Activated CD4-positive, alpha-beta T cell treated with anti-CD3 and anti-CD28 coated beads, Interleukin-2, amount 50 U/mL, for 16 hours (primary cell): ENCODE measurements at regions not wholly inside any gene's neighbourhood (a gene's known extent, or its start where the extent isn't known, plus 50 kb on each side); places are given as distances from the start of the nearest gene placed in this dataset.
A peak's percentile ranks its signal among the peaks of the same experiment; 100 is the strongest.

Experiments
- DNase-seq: peaks from one replicate; pipeline ENCODE4 v3.0.0-alpha.2; 2020

- no peak for DNase-seq
These were observed 239.9 kb downstream of the PAX3 start for GRCh38 chr2:222058819-222059445.

DNA sequence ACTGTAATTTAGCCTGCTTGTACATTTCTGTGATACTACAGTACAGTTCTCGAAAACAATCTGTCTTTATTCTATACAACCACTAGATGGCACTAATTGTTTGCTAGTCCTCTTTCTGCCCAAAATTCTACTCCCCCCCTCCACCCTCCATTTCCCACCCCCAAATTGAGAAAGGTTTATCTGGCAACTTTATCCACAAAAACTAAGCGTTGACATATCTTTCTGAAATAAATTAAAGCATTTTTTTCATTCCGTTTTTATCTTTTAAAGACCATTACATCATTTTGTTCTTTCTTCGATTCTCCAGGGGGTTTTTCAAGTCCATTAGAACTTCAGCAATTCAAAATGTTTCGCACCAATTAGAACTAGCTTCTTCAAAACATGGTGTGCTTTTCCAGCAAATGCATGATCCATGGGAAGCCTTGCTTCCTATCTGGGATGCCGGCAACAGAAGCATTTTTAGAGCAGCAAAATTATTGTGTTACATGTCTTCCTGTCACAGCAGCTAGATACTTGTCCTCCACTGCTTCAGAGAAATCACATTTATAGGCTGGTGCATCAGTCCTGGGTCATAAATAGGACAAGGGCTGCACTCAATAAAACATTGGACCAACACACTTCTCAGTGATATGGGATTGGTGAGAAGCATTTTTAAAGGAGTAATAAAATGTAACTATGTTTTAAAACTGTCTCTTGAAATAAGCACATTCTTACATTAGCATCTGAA is 241.3 kb downstream of the PAX3 start:
- DNase-seq: peak; percentile 6

- no peak for DNase-seq
These were observed 243.5 kb downstream of the PAX3 start for GRCh38 chr2:222055328-222055727.

- no peak for DNase-seq
These were observed 244.0 kb downstream of the PAX3 start for GRCh38 chr2:222054813-222055212.

DNA sequence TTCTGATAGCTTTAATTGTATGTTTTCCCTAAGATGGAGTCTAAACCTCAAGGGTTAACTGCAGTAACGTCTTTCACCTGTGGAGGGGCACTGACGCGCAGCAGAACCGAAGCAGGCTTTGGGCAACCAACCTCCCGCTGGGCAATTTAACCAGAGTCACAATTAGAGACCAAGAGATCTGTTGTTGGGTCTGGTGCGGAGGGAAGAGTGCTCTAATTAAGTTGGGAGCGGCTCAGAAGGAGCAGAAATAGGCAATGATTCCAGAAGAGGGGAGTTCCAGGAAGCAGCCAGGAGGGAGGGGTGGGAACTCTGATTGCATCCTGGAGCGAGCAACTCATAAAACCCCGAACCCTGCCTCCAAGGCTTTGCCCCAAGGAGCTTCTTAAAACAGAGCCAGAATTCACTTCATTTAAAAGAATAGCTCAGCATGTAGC is 245.8 kb downstream of the PAX3 start:
- DNase-seq: no peak

DNA sequence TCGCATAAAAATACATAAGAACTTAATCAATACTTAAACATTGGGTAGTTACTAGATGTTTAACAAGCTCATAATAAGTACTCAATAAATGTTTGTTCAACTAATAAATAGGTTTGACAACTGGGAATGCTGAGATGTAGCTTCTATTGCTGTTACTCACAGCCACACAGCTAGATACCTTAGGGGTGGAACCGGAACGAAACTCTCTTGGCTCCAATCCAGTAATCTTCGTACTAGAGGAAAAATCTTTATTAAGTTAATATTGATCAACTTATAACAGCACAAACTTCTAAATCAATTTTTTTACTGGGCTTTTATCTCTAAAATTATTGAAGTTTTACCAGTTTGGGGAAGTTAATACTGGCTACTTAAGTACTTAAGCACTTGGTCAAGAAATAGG is 247.8 kb downstream of the PAX3 start:
- no peak for DNase-seq

- DNase-seq: no peak
These were observed 248.9 kb downstream of the PAX3 start for GRCh38 chr2:222049946-222050345.

GRCh38 chr2:222043897-222044296 is 254.9 kb downstream of the PAX3 start:
- DNase-seq: no peak

DNA sequence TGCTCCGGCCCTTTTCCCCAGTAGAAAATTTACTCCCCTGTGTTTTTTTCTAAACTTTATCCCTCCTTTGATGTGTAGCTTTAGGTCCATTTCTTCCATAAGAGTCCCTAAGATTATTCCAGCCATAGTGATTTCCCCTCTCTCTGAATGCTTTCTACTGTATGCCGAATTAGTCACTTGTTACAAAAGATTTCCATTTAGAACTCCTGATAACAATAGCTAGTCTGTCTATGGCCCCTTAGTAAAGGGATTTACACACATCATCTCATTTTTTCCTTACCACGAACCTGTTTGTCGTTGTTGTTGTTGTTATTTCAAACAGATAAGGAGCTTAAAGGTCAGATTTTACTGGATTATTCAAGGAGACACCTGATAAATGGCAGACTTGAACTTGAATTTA is 256.1 kb downstream of the PAX3 start:
- DNase-seq: no peak

DNA sequence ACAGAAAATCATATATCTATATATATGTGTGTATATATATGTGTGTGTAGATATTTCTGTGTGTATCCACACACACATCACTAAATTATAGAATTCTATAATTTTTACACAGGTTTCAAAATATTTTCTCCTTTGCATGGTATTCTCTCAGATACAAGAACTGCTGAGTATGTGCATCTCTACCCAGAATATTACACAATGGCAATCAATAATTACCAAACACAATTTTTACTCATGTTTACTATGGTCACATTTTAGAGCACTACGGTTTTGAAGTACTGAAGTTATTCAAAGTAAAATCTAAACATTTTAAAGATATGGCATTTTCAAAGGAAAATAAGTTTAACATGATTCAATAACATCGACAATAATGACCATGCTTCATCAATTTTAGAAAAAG is 258.5 kb downstream of the PAX3 start:
- DNase-seq: no peak

GRCh38 chr2:222039821-222040220 is 259.0 kb downstream of the PAX3 start:
- no peak for DNase-seq

- DNase-seq: no peak
These were observed 260.6 kb downstream of the PAX3 start for GRCh38 chr2:222038067-222038802.

DNA sequence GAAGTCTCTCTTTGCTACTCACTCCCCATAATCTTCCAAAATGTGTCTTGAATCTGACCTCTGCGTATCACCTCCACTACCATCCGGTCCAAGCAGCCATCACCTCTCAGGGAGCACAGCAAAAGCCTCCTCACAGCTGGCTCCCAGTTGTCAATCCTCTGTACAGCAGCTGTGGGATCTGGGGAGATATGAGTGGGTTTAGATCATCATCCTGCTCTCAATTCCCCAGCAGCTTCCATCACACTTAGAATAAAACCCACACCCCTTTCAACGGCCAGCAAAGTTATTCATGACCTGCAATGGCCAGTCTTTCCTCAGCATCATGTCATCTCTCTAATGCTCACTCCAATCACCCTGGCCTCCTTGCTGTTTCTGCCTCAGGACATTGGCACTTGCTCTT is 261.6 kb downstream of the PAX3 start:
- DNase-seq: no peak

DNA sequence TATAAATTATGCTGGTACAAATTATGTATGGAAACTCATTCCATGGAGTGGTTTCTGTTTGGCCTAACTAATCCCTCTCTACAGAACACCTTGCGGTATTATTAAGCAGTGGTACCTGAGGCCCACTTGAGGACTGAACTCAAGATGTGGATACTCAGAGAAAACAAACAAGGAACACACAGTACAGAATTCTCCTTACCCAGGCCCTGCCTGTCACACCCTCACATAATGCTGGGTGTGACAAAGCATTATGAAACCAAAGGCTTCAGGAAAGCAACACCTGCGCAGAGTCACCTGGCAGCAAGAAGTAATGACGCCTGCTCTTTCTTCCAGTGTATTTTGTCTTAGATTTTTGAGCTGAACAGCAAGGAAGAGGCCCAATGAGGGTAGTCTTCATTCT is 264.7 kb downstream of the PAX3 start:
- no peak for DNase-seq

GRCh38 chr2:222033541-222033940 is 265.3 kb downstream of the PAX3 start:
- no peak for DNase-seq

DNA sequence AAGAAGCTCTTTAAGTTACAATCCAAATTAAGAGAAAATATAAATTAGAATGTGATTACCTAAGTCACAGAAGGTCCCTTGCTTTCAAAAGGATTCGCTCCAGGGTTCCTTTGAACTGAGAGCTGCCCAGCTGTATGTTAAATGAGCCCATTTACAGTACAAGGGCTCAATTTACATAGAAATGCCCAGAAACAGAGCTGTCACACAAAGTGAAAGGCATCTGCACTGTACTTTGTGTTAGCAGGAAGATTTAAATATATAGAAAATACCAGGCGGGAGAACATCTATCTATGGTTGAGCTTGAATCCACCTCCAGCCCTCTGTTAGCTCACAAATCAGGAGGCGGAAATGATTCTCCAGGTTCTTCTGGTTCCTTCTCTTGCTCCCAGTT is 272.9 kb downstream of the PAX3 start:
- DNase-seq: no peak

GRCh38 chr2:222024932-222025880 is 273.6 kb downstream of the PAX3 start:
- no peak for DNase-seq

DNA sequence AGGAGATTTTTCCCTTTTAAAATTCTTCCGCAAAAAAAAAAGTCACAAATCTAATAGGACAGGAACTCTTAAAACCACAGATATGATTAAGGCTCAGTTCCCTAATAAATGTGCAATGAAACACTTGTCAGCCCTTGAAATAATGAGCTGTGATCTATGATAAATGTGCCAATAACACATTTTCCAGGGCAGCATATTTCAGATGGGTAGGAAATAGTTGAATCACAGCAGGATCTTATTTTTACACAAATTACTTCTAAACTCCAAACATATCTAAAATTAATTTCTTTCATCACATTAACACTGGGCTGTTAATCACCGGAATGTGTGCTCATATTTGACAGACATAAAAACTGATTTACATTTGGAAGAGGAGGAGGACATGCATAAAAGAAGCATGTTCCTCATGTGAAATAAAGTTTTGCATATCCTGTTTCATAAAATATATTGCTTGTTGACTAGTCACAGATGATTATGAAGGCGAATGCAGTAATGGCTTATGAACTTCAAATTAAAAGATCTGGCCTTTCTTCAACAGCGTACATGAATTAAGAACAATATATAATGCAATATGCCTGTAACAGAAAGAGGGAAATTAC is 281.4 kb downstream of the PAX3 start:
- DNase-seq: no peak

DNA sequence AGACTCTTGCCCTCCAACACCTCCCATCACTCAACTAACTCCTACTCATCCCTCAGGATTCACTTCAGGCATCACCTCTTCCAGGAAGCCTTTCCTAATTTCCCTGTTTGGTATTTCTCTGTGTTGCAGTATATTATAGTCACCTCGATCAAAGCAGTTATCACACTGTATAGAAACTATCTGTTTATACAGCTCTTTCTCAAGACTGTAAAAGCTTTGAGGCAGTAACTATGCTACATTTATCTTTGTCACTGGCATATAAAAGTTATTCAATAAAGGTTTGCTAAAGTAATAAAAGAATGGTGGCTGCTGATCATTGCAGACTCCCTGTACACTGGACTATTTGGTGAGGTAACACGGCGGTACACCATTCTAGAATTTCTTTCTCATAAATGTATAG is 284.9 kb downstream of the PAX3 start:
- DNase-seq: no peak

- DNase-seq: no peak
These were observed 298.5 kb downstream of the PAX3 start for GRCh38 chr2:222000326-222000725.

GRCh38 chr2:221999717-222000116 is 299.1 kb downstream of the PAX3 start:
- DNase-seq: no peak

GRCh38 chr2:221999166-221999565 is 299.6 kb downstream of the PAX3 start:
- no peak for DNase-seq

GRCh38 chr2:221997683-221998082 is 301.1 kb downstream of the PAX3 start:
- no peak for DNase-seq
